Loucy (cell line): ENCODE measurements at regions not wholly inside any gene's neighbourhood (a gene's known extent, or its start where the extent isn't known, plus 50 kb on each side); places are given as distances from the start of the nearest gene placed in this dataset.

ENCODE experiments used
- H2AFZ ChIP-seq: fragments of 200-600 bp; sonication (generic); 2 replicates; pipeline ENCODE4 v1.6.0; 2016; ENCODE audit warnings: antibody characterized with exemption, mild to moderate bottlenecking, low read length, moderate library complexity
- H3F3A ChIP-seq: fragments of 200-600 bp; 2 replicates; pipeline ENCODE4 v1.6.0; 2016; ENCODE audit warnings: antibody characterized with exemption, low read depth, mild to moderate bottlenecking
- H3K27me3 ChIP-seq: fragments of 200-600 bp; sonication (generic); 2 replicates; pipeline ENCODE4 v1.6.1; 2014; ENCODE audit warnings: low read length, mild to moderate bottlenecking; ENCODE audit not compliant: insufficient read depth, poor library complexity, severe bottlenecking
- H3K36me3 ChIP-seq: fragments of 200-600 bp; sonication (generic); 2 replicates; pipeline ENCODE4 v1.6.1; 2016; ENCODE audit warnings: low read length; ENCODE audit not compliant: insufficient read depth
- H3K4me1 ChIP-seq: fragments of 200-600 bp; sonication (generic); 2 replicates; pipeline ENCODE4 v1.5.1; 2014; ENCODE audit warnings: low read length, mild to moderate bottlenecking; ENCODE audit not compliant: insufficient read depth, poor library complexity, severe bottlenecking
- H3K4me2 ChIP-seq: fragments of 200-600 bp; sonication (generic); 2 replicates; pipeline ENCODE4 v1.6.0; 2014; ENCODE audit warnings: antibody characterized with exemption, low read length, low read depth, mild to moderate bottlenecking; ENCODE audit not compliant: poor library complexity, severe bottlenecking
- H3K4me3 ChIP-seq: fragments of 200-600 bp; sonication (generic); 2 replicates; pipeline ENCODE4 v1.5.1; 2014; ENCODE audit warnings: low read length, mild to moderate bottlenecking, mixed read lengths; ENCODE audit not compliant: poor library complexity, severe bottlenecking
- H3K79me2 ChIP-seq: fragments of 200-600 bp; sonication (generic); 2 replicates; pipeline ENCODE4 v1.6.1; 2014; ENCODE audit warnings: low read length; ENCODE audit not compliant: insufficient read depth
- H3K9ac ChIP-seq: fragments of 200-600 bp; sonication (generic); 2 replicates; pipeline ENCODE4 v1.6.0; 2014; ENCODE audit warnings: mild to moderate bottlenecking, low read depth, low read length, moderate library complexity; ENCODE audit not compliant: poor library complexity, severe bottlenecking
- H3K9me2 ChIP-seq: fragments of 200-600 bp; sonication (generic); replicated peaks from 2 replicates; pipeline ENCODE4 v1.6.1; 2016; ENCODE audit warnings: low read depth, low read length, mixed read lengths
- H3K9me3 ChIP-seq: fragments of 200-600 bp; sonication (generic); 2 replicates; pipeline ENCODE4 v1.6.1; 2014; ENCODE audit warnings: mild to moderate bottlenecking, antibody characterized with exemption, low read length, low read depth; ENCODE audit not compliant: insufficient read depth
- H4K20me1 ChIP-seq: fragments of 200-600 bp; sonication (generic); 2 replicates; pipeline ENCODE4 v1.6.0; 2014; ENCODE audit warnings: antibody characterized with exemption, low read length, mild to moderate bottlenecking; ENCODE audit not compliant: insufficient read depth, poor library complexity, severe bottlenecking
- CTCF ChIP-seq: fragments of 200-600 bp; sonication (generic); conservative IDR thresholded peaks from 2 replicates; pipeline ENCODE4 v1.5.1; 2014; ENCODE audit warnings: mild to moderate bottlenecking, antibody characterized with exemption, low read length
- EZH2phosphoT487 ChIP-seq: fragments of 200-600 bp; IDR thresholded peaks from 2 replicates; pipeline ENCODE4 v1.6.1; 2018; ENCODE audit warnings: antibody characterized with exemption, mild to moderate bottlenecking, moderate library complexity, borderline replicate concordance

GRCh38 chr9:91130796-91131318 is 230.9 kb downstream of the AUH start:
- Histone ChIP-seq H3K9me2 (no peaks in the 10 kb centered on the region), H3K9me3 (no peaks in the 10 kb centered on the region), H4K20me1 (no peaks in the 10 kb centered on the region), H3F3A (no peaks in the 10 kb centered on the region), H3K4me2 (peak overlapping the region; percentile 74), H3K4me1 (peaks cover 27% of the 10 kb centered on the region), H3K79me2 (no peaks in the 10 kb centered on the region), H3K4me3 (peak overlapping the region; percentile 64), H3K9ac (peak overlapping the region; percentile 67), H3K27me3 (no peaks in the 10 kb centered on the region), H2AFZ (peak overlapping the region; percentile 8; the same call in 1 of the 2 replicates), H3K36me3 (no peaks in the 10 kb centered on the region)
- TF ChIP-seq EZH2phosphoT487 (no peak), CTCF (no peak)

- Histone ChIP-seq H2AFZ (peak overlapping the region; percentile 8; the same call in 1 of the 2 replicates), H3K4me1 (peaks cover 27% of the 10 kb centered on the region), H3K36me3 (no peaks in the 10 kb centered on the region), H3K4me3 (peak overlapping the region; percentile 64), H4K20me1 (no peaks in the 10 kb centered on the region), H3K9me3 (no peaks in the 10 kb centered on the region), H3K4me2 (peak overlapping the region; percentile 74), H3K9ac (peak overlapping the region; percentile 67), H3F3A (no peaks in the 10 kb centered on the region), H3K9me2 (no peaks in the 10 kb centered on the region), H3K27me3 (no peaks in the 10 kb centered on the region), H3K79me2 (no peaks in the 10 kb centered on the region)
- TF ChIP-seq EZH2phosphoT487 (no peak), CTCF (no peak)
Measured at GRCh38 chr9:91131433-91131839, 230.3 kb downstream of the AUH start.

GRCh38 chr9:91132576-91133073 is 229.1 kb downstream of the AUH start:
- Histone ChIP-seq H3K36me3 (no peaks in the 10 kb centered on the region), H3K4me3 (no peak overlapping the region), H3K9ac (no peak overlapping the region), H3K4me1 (peaks cover 37% of the 10 kb centered on the region), H3K27me3 (no peaks in the 10 kb centered on the region), H3K79me2 (no peaks in the 10 kb centered on the region), H2AFZ (no peak overlapping the region), H4K20me1 (no peaks in the 10 kb centered on the region), H3K9me2 (no peaks in the 10 kb centered on the region), H3F3A (no peaks in the 10 kb centered on the region), H3K4me2 (no peak overlapping the region), H3K9me3 (no peaks in the 10 kb centered on the region)
- TF ChIP-seq EZH2phosphoT487, result no peak
- no peak for TF ChIP-seq CTCF
